ENCODE measurements at regions not wholly inside any gene's neighbourhood (a gene's known extent, or its start where the extent isn't known, plus 50 kb on each side); places are given as distances from the start of the nearest gene placed in this dataset.
A peak's percentile ranks its signal among the peaks of the same experiment; 100 is the strongest.
"Not testable (repeated sequence)": the region's sequence is repeated elsewhere in the genome, so short reads cannot be mapped to it uniquely, and the experiment has no call there.

- H3K23ac ChIP-seq (ENCODE audit: low read length); H4K8ac ChIP-seq (ENCODE audit: low read depth, low read length); H3K4me2 ChIP-seq (ENCODE audit: low read length); H3K9ac ChIP-seq (ENCODE audit: low read length); H3K4me1 ChIP-seq (ENCODE audit: control insufficient read depth, low read depth, low read length); DNase-seq; H3K36me3 ChIP-seq (ENCODE audit: control insufficient read depth, insufficient read depth, low read length); H3K79me2 ChIP-seq (ENCODE audit: control insufficient read depth, insufficient read depth, low read length); H3K79me1 ChIP-seq (ENCODE audit: low read length); H3K4me3 ChIP-seq (ENCODE audit: low read length); H2BK120ac ChIP-seq (ENCODE audit: low read depth, low read length); H4K5ac ChIP-seq (ENCODE audit: low read length); H2AK5ac ChIP-seq (ENCODE audit: low read length); H2BK5ac ChIP-seq (ENCODE audit: low read length); H3K27ac ChIP-seq (ENCODE audit: low read depth, low read length); H3K27me3 ChIP-seq (ENCODE audit: insufficient read depth, low read length, poor library complexity); H3K4ac ChIP-seq (ENCODE audit: low read depth, low read length); H3K56ac ChIP-seq (ENCODE audit: low read length); H2BK15ac ChIP-seq (replicated peaks; ENCODE audit: low read depth); H3K18ac ChIP-seq (ENCODE audit: low read length): not testable (repeated sequence)
- no CpG with 5 or more reads among the region's 1 CpG for WGBS (ENCODE audit: extremely low coverage, insufficient coverage, low lambda C conversion rate)
These were observed 190.1 kb downstream of the SPIN4 start for GRCh38 chrX:63160994-63161393.

GRCh38 chrX:63160340-63160739 is 190.8 kb downstream of the SPIN4 start:
- H3K27me3 ChIP-seq (ENCODE audit: insufficient read depth, low read length, poor library complexity); H4K8ac ChIP-seq (ENCODE audit: low read depth, low read length); DNase-seq; H3K27ac ChIP-seq (ENCODE audit: low read depth, low read length); H3K56ac ChIP-seq (ENCODE audit: low read length); H3K4me2 ChIP-seq (ENCODE audit: low read length); H3K9ac ChIP-seq (ENCODE audit: low read length); H3K79me2 ChIP-seq (ENCODE audit: control insufficient read depth, insufficient read depth, low read length); H3K4me1 ChIP-seq (ENCODE audit: control insufficient read depth, low read depth, low read length); H3K23ac ChIP-seq (ENCODE audit: low read length); H2BK15ac ChIP-seq (replicated peaks; ENCODE audit: low read depth); H3K4ac ChIP-seq (ENCODE audit: low read depth, low read length); H2BK120ac ChIP-seq (ENCODE audit: low read depth, low read length); H3K79me1 ChIP-seq (ENCODE audit: low read length); H3K18ac ChIP-seq (ENCODE audit: low read length); H2AK5ac ChIP-seq (ENCODE audit: low read length); H4K5ac ChIP-seq (ENCODE audit: low read length); H3K36me3 ChIP-seq (ENCODE audit: control insufficient read depth, insufficient read depth, low read length); H2BK5ac ChIP-seq (ENCODE audit: low read length); H3K4me3 ChIP-seq (ENCODE audit: low read length): not testable (repeated sequence)
- WGBS (ENCODE audit: extremely low coverage, insufficient coverage, low lambda C conversion rate) = no CpG with 5 or more reads among the region's 1 CpG

GRCh38 chrX:63145526-63145925 is 205.6 kb downstream of the SPIN4 start:
- not testable (repeated sequence) for H2BK15ac ChIP-seq (replicated peaks; ENCODE audit: low read depth); H3K27me3 ChIP-seq (ENCODE audit: insufficient read depth, low read length, poor library complexity); H3K4me2 ChIP-seq (ENCODE audit: low read length); H3K9ac ChIP-seq (ENCODE audit: low read length); H2AK5ac ChIP-seq (ENCODE audit: low read length); H3K56ac ChIP-seq (ENCODE audit: low read length); H3K79me2 ChIP-seq (ENCODE audit: control insufficient read depth, insufficient read depth, low read length); H3K27ac ChIP-seq (ENCODE audit: low read depth, low read length); H3K4ac ChIP-seq (ENCODE audit: low read depth, low read length); H3K79me1 ChIP-seq (ENCODE audit: low read length); H2BK5ac ChIP-seq (ENCODE audit: low read length); H3K4me1 ChIP-seq (ENCODE audit: control insufficient read depth, low read depth, low read length); DNase-seq; H3K23ac ChIP-seq (ENCODE audit: low read length); H3K18ac ChIP-seq (ENCODE audit: low read length); H3K36me3 ChIP-seq (ENCODE audit: control insufficient read depth, insufficient read depth, low read length); H3K4me3 ChIP-seq (ENCODE audit: low read length); H4K8ac ChIP-seq (ENCODE audit: low read depth, low read length); H4K5ac ChIP-seq (ENCODE audit: low read length); H2BK120ac ChIP-seq (ENCODE audit: low read depth, low read length)
- WGBS (ENCODE audit: extremely low coverage, insufficient coverage, low lambda C conversion rate) = no CpG with 5 or more reads among the region's 10 CpGs

- H3K23ac ChIP-seq (ENCODE audit: low read length); H3K36me3 ChIP-seq (ENCODE audit: control insufficient read depth, insufficient read depth, low read length); H3K9ac ChIP-seq (ENCODE audit: low read length); H2BK120ac ChIP-seq (ENCODE audit: low read depth, low read length); H4K5ac ChIP-seq (ENCODE audit: low read length); H4K8ac ChIP-seq (ENCODE audit: low read depth, low read length); H2AK5ac ChIP-seq (ENCODE audit: low read length); H3K27ac ChIP-seq (ENCODE audit: low read depth, low read length); H3K4me1 ChIP-seq (ENCODE audit: control insufficient read depth, low read depth, low read length); H3K4me2 ChIP-seq (ENCODE audit: low read length); H3K79me2 ChIP-seq (ENCODE audit: control insufficient read depth, insufficient read depth, low read length); H3K18ac ChIP-seq (ENCODE audit: low read length); H2BK15ac ChIP-seq (replicated peaks; ENCODE audit: low read depth); H3K4me3 ChIP-seq (ENCODE audit: low read length); H3K4ac ChIP-seq (ENCODE audit: low read depth, low read length); DNase-seq; H3K56ac ChIP-seq (ENCODE audit: low read length); H3K79me1 ChIP-seq (ENCODE audit: low read length); H2BK5ac ChIP-seq (ENCODE audit: low read length); H3K27me3 ChIP-seq (ENCODE audit: insufficient read depth, low read length, poor library complexity): not testable (repeated sequence)
- no CpG with 5 or more reads among the region's 2 CpGs for whole genome bisulfite sequencing (ENCODE audit: extremely low coverage, insufficient coverage, low lambda C conversion rate)
These were observed 208.5 kb downstream of the SPIN4 start for GRCh38 chrX:63142588-63142987.

GRCh38 chrX:63135859-63136258 is 215.3 kb downstream of the SPIN4 start:
- H3K4me2 ChIP-seq (ENCODE audit: low read length) = not testable (repeated sequence)

GRCh38 chrX:63128509-63128908 is 222.6 kb downstream of the SPIN4 start:
- Histone ChIP-seq H3K27ac (ENCODE audit: low read depth, low read length) (no peak overlapping the region), H3K4me2 (ENCODE audit: low read length) (no peak overlapping the region), H3K56ac (ENCODE audit: low read length) (no peak overlapping the region), H2BK5ac (ENCODE audit: low read length) (no peak overlapping the region), H3K9ac (ENCODE audit: low read length) (no peak overlapping the region), H3K23ac (ENCODE audit: low read length) (no peak overlapping the region), H4K8ac (ENCODE audit: low read depth, low read length) (no peak overlapping the region), H3K27me3 (ENCODE audit: insufficient read depth, low read length, poor library complexity) (no peaks in the 10 kb centered on the region), H2AK5ac (ENCODE audit: low read length) (no peak overlapping the region), H3K18ac (ENCODE audit: low read length) (no peak overlapping the region), H4K5ac (ENCODE audit: low read length) (no peak overlapping the region), H3K79me1 (ENCODE audit: low read length) (no peaks in the 10 kb centered on the region), H2BK15ac (replicated peaks; ENCODE audit: low read depth) (no peak overlapping the region), H3K36me3 (ENCODE audit: control insufficient read depth, insufficient read depth, low read length) (no peaks in the 10 kb centered on the region), H3K4ac (ENCODE audit: low read depth, low read length) (no peak overlapping the region), H3K79me2 (ENCODE audit: control insufficient read depth, insufficient read depth, low read length) (no peaks in the 10 kb centered on the region), H3K4me3 (ENCODE audit: low read length) (no peak overlapping the region), H3K4me1 (ENCODE audit: control insufficient read depth, low read depth, low read length) (no peaks in the 10 kb centered on the region), H2BK120ac (ENCODE audit: low read depth, low read length) (no peak overlapping the region)
- WGBS (ENCODE audit: extremely low coverage, insufficient coverage, low lambda C conversion rate) = no CpG with 5 or more reads among the region's 2 CpGs
- peak; percentile 26 for DNase-seq

More at GRCh38 chrX:63135859-63136258, 215.3 kb downstream of the SPIN4 start:
- H2BK5ac ChIP-seq (ENCODE audit: low read length); H3K23ac ChIP-seq (ENCODE audit: low read length); H4K5ac ChIP-seq (ENCODE audit: low read length); H3K4me1 ChIP-seq (ENCODE audit: control insufficient read depth, low read depth, low read length); H3K27ac ChIP-seq (ENCODE audit: low read depth, low read length); H4K8ac ChIP-seq (ENCODE audit: low read depth, low read length); H3K79me1 ChIP-seq (ENCODE audit: low read length); H3K56ac ChIP-seq (ENCODE audit: low read length); H3K18ac ChIP-seq (ENCODE audit: low read length); H3K9ac ChIP-seq (ENCODE audit: low read length); H2BK15ac ChIP-seq (replicated peaks; ENCODE audit: low read depth); DNase-seq; H2AK5ac ChIP-seq (ENCODE audit: low read length); H3K4ac ChIP-seq (ENCODE audit: low read depth, low read length); H3K4me3 ChIP-seq (ENCODE audit: low read length); H3K36me3 ChIP-seq (ENCODE audit: control insufficient read depth, insufficient read depth, low read length); H3K27me3 ChIP-seq (ENCODE audit: insufficient read depth, low read length, poor library complexity); H3K79me2 ChIP-seq (ENCODE audit: control insufficient read depth, insufficient read depth, low read length); H2BK120ac ChIP-seq (ENCODE audit: low read depth, low read length): not testable (repeated sequence)
- no CpG with 5 or more reads among the region's 2 CpGs for WGBS (ENCODE audit: extremely low coverage, insufficient coverage, low lambda C conversion rate)

All from mesendoderm (in vitro differentiated cells).